ENCODE measurements at regions not wholly inside any gene's neighbourhood (a gene's known extent, or its start where the extent isn't known, plus 50 kb on each side); places are given as distances from the start of the nearest gene placed in this dataset.
"Not testable (repeated sequence)": the region's sequence is repeated elsewhere in the genome, so short reads cannot be mapped to it uniquely, and the experiment has no call there.

DNA sequence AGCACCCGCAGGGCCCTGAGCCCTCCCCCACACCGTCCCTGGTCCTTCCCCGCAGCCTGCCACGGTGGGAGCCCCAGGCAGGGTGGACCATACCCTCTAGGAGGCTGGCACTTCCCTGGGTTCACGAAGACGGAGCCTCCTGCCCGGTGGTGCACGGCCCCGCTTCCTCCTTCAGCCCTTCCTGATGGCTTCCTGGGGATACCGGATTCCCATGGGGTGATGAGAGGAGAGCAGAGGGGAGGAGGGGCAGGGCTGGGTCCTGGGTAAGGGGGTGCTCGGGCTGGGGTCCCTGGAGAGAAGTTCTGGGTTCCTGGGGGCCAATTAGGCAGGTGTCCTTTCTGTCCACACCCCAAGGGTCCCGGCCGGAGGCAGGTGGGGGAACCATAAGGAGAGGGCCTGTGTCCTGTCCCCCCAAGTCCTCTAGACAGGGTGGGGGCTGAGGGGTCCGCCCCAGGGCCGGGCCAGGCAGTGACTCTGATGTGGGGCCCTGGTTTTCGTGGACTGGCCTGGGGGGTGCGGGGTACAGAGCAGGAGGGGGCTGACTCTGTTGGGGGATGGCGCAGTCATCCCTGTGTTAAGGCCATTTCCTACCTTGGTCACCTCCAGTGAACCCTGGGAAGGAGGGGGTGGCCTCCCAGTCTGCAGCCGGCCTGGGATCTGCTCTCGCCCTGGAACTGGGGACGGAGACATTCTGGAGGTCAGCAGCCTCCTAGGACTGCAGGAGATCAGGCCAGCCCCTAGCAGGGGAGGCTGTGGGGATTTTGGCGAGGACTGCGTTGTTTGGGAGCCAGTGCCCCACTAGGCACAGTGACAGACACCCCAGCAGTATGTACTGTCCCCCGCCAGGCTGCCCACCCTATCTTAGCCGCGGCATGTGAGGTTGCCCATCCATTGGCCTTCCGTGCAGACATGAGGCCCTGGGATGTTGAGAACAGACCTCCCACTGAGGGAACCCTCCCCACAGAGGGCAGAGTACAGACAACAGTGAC lies 366.4 kb downstream of the TMEM121 start:
- H4K20me1 ChIP-seq (replicated peaks in 1 of 2; ENCODE audit: control insufficient read depth in 1 of 2, insufficient read depth in 2 of 2, low read length in 2 of 2); H3K23me2 ChIP-seq (ENCODE audit: low read depth, low read length); H3K4me1 ChIP-seq (replicated peaks in 1 of 4; ENCODE audit: control insufficient read depth in 3 of 4, insufficient read depth in 4 of 4, low read length in 3 of 4); H3K18ac ChIP-seq (ENCODE audit: extremely low read depth, low read length); H3K4me2 ChIP-seq (ENCODE audit: insufficient read depth in 1 of 2, low read depth in 2 of 2, low read length in 2 of 2); H2BK20ac ChIP-seq (ENCODE audit: low read length); H3K27me3 ChIP-seq (replicated peaks in 1 of 4; ENCODE audit: control insufficient read depth in 3 of 4, extremely low read depth in 1 of 4, insufficient read depth in 3 of 4, low read length in 3 of 4); H2BK5ac ChIP-seq (ENCODE audit: low read depth, low read length); H2AFZ ChIP-seq (ENCODE audit: low read length); H3K79me1 ChIP-seq (ENCODE audit: low read depth, low read length); H3K14ac ChIP-seq (ENCODE audit: insufficient read length); POLR2A ChIA-PET (ENCODE audit: partially characterized antibody); H2BK15ac ChIP-seq (ENCODE audit: low read length); H3K23ac ChIP-seq (ENCODE audit: insufficient read length); H3K56ac ChIP-seq (replicated peaks; ENCODE audit: insufficient read length, low read depth, low read length); H3K27ac ChIP-seq (ENCODE audit: low read depth, low read length); H3K9ac ChIP-seq (replicated peaks in 1 of 4; ENCODE audit: extremely low read depth in 1 of 4, low read depth in 3 of 4, low read length in 3 of 4); CTCF ChIA-PET (ENCODE audit: partially characterized antibody); H4K5ac ChIP-seq (ENCODE audit: insufficient read length, low read depth, low read length); H2BK120ac ChIP-seq (replicated peaks; ENCODE audit: low read depth, low read length); H4K8ac ChIP-seq (ENCODE audit: extremely low read depth, insufficient read depth, low read length); H3K4me3 ChIP-seq (ENCODE audit: extremely low read depth in 1 of 4, insufficient read depth in 2 of 4, low read depth in 3 of 4, low read length in 4 of 4); FAIRE-seq; H2BK12ac ChIP-seq (ENCODE audit: low read depth, low read length); H3K36me3 ChIP-seq (ENCODE audit: control insufficient read depth in 2 of 4, insufficient read depth in 4 of 4, low read length in 3 of 4); H3K4ac ChIP-seq (replicated peaks; ENCODE audit: insufficient read length, low read depth, low read length); H4K91ac ChIP-seq (replicated peaks; ENCODE audit: insufficient read length, low read length); DNase-seq (ENCODE audit: low read depth in 1 of 2, low spot score in 2 of 2); H2AK5ac ChIP-seq (ENCODE audit: low read depth, low read length); H3K79me2 ChIP-seq (ENCODE audit: control insufficient read depth in 1 of 2, insufficient read depth in 2 of 2, low read length in 2 of 2): not testable (repeated sequence)
- peaks cover 46 to 97% of the 10 kb centered on the region in 2 experiments for H3K9me3 ChIP-seq (ENCODE audit: insufficient read depth in 2 of 2, low read depth in 1 of 2, low read length in 1 of 2)
- WGBS, 2 experiments (ENCODE audit: extremely low coverage in 1 of 2, insufficient coverage in 1 of 2, insufficient read length in 1 of 2, insufficient replicate concordance in 2 of 2, low coverage in 1 of 2, low lambda C conversion rate in 2 of 2, missing lambda C conversion rate in 1 of 2): 76% methylated on average over 16 of the region's 27 CpGs; no CpG with 5 or more reads in 1 of the 2 experiments

DNA sequence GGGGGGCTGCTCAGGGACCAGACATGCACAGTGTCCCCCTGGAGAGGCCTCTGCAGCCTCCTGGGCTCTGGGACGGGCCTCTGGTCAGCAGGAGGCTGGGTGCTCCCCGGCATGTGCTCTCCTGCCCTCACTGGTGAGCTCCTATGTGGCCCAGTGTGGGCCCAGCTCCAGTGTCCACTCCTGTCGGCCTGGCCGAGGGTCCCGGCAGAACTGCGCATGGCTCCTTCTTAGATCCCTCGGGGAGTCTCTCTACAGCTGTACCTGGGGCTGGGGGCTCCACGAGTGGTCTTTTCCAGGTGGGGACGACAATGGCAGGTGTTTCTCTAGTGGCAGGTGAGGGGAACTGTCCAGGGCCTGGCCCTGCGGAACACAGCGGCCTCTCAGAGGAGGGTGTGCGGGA lies 367.3 kb downstream of the TMEM121 start:
- H2AFZ ChIP-seq (ENCODE audit: low read length); H4K5ac ChIP-seq (ENCODE audit: insufficient read length, low read depth, low read length); H3K56ac ChIP-seq (replicated peaks; ENCODE audit: insufficient read length, low read depth, low read length); H3K23ac ChIP-seq (ENCODE audit: insufficient read length); H2BK12ac ChIP-seq (ENCODE audit: low read depth, low read length); CTCF ChIA-PET (ENCODE audit: partially characterized antibody); H3K27me3 ChIP-seq (replicated peaks in 1 of 4; ENCODE audit: control insufficient read depth in 3 of 4, extremely low read depth in 1 of 4, insufficient read depth in 3 of 4, low read length in 3 of 4); H3K23me2 ChIP-seq (ENCODE audit: low read depth, low read length); H3K79me2 ChIP-seq (ENCODE audit: control insufficient read depth in 1 of 2, insufficient read depth in 2 of 2, low read length in 2 of 2); H2BK15ac ChIP-seq (ENCODE audit: low read length); H3K36me3 ChIP-seq (ENCODE audit: control insufficient read depth in 2 of 4, insufficient read depth in 4 of 4, low read length in 3 of 4); H3K9ac ChIP-seq (replicated peaks in 1 of 4; ENCODE audit: extremely low read depth in 1 of 4, low read depth in 3 of 4, low read length in 3 of 4); H3K79me1 ChIP-seq (ENCODE audit: low read depth, low read length); H2AK5ac ChIP-seq (ENCODE audit: low read depth, low read length); H3K4me2 ChIP-seq (ENCODE audit: insufficient read depth in 1 of 2, low read depth in 2 of 2, low read length in 2 of 2); H3K4me3 ChIP-seq (ENCODE audit: extremely low read depth in 1 of 4, insufficient read depth in 2 of 4, low read depth in 3 of 4, low read length in 4 of 4); H3K14ac ChIP-seq (ENCODE audit: insufficient read length); H4K20me1 ChIP-seq (replicated peaks in 1 of 2; ENCODE audit: control insufficient read depth in 1 of 2, insufficient read depth in 2 of 2, low read length in 2 of 2); H3K4ac ChIP-seq (replicated peaks; ENCODE audit: insufficient read length, low read depth, low read length); H2BK5ac ChIP-seq (ENCODE audit: low read depth, low read length); FAIRE-seq; H3K18ac ChIP-seq (ENCODE audit: extremely low read depth, low read length); H2BK20ac ChIP-seq (ENCODE audit: low read length); H3K27ac ChIP-seq (ENCODE audit: low read depth, low read length); H3K4me1 ChIP-seq (replicated peaks in 1 of 4; ENCODE audit: control insufficient read depth in 3 of 4, insufficient read depth in 4 of 4, low read length in 3 of 4); H4K91ac ChIP-seq (replicated peaks; ENCODE audit: insufficient read length, low read length); H4K8ac ChIP-seq (ENCODE audit: extremely low read depth, insufficient read depth, low read length); H2BK120ac ChIP-seq (replicated peaks; ENCODE audit: low read depth, low read length); DNase-seq (ENCODE audit: low read depth in 1 of 2, low spot score in 2 of 2); POLR2A ChIA-PET (ENCODE audit: partially characterized antibody): not testable (repeated sequence)
- WGBS, 2 experiments (ENCODE audit: extremely low coverage in 1 of 2, insufficient coverage in 1 of 2, insufficient read length in 1 of 2, insufficient replicate concordance in 2 of 2, low coverage in 1 of 2, low lambda C conversion rate in 2 of 2, missing lambda C conversion rate in 1 of 2): 84% methylated on average over 6 of the region's 12 CpGs; no CpG with 5 or more reads in 1 of the 2 experiments
- peaks cover 46 to 97% of the 10 kb centered on the region in 2 experiments for H3K9me3 ChIP-seq (ENCODE audit: insufficient read depth in 2 of 2, low read depth in 1 of 2, low read length in 1 of 2)

Measured in H1 (cell line).